Posterior cingulate gyrus (tissue), 11 donors: ENCODE measurements at regions not wholly inside any gene's neighbourhood (a gene's known extent, or its start where the extent isn't known, plus 50 kb on each side); places are given as distances from the start of the nearest gene placed in this dataset.
"Not testable (repeated sequence)": the region's sequence is repeated elsewhere in the genome, so short reads cannot be mapped to it uniquely, and the experiment has no call there.

Source experiments
- DNase-seq, 10 donors: peaks; one replicate each; pipeline versions ENCODE4 v3.0.0 to v3.0.0-alpha.2; 2020 to 2021; ENCODE audit warnings: mixed read lengths in 3 of 10
- intact Hi-C: fragments of 100-400 bp; cut with DNase I; formaldehyde crosslinking; loops from one replicate; pipeline ENCODE4 v1.15.1; 2023

DNA sequence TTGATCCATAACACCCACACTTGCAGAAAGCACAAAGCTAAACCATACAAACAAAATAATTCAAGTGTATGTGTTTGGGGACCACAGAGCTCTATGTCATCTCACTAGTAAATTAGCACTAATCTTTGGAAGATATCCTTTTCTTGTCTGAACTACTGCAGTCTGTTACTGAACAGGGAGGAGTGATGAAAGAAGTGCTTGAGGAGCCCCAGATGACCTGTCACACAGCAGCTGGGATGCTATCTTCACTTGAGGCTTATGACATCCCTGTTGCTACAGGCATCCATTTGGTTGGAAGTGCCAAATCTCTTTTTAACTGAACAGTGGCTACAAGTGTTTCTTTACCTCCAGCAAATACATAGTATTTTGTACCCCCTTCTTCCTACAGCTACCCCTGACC lies 386.3 kb upstream of the CHAC2 start:
- no peak for DNase-seq
- intact Hi-C loops: no loop called here

DNA sequence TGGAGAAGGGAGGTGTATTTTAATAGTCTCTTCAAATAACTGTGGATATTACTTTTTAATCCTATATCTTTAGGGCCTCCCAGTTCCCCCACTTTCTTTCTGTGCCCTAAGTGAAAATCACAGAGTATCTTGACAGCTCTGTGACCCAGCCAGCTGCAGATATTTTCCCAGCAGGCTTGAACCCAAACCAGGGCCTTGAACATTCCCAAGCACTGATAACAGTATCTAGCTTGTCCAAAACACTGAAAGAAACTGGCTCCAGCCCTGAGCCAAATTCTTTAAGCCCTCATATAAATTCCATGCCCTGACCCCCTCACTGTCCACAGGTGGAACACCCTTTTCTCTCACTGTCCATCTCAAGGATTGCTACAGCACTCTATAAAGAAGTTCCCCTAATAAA lies 388.1 kb upstream of the CHAC2 start:
- intact Hi-C loops: no loop called here
- no peak for DNase-seq

DNA sequence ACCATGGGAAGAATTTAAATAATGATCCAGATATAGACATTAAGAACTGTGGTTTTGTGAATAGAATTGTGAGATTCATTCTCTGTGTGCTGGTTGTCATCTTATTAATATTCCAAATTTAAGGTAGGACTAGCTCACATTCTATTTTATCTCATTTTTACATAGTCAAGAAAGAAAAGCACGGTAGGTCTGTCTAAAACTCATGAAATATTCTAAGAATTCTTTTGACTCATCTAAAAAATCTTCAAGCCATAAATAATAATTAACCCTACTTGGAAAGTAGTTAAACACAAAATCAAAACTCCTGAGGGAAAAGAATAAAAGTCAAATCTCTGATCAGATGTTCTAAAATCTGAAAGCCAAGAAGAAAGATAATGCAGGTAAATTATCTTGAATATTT lies 388.8 kb upstream of the CHAC2 start:
- no peak for DNase-seq
- intact Hi-C loops: no loop called here

DNA sequence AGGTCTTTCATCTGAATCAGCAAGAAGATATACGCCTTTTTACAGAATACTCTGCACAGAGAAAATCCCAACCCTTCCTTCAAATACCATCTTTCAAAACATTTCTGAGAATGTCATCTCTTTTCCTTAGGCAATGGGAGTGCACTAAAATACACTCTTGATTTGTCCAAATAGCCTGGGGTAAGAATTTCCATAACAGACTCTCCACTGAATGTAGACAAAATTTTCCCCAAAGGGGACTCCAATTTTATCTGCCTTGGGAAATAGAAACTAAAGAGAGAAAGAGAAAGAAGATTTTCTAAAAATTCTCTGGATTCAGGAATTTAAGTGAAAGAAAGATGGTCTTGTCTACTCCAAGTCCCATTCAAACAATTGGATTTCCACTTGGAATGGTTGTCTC lies 394.5 kb upstream of the CHAC2 start:
- intact Hi-C loops: no loop called here
- DNase-seq: no peak

DNA sequence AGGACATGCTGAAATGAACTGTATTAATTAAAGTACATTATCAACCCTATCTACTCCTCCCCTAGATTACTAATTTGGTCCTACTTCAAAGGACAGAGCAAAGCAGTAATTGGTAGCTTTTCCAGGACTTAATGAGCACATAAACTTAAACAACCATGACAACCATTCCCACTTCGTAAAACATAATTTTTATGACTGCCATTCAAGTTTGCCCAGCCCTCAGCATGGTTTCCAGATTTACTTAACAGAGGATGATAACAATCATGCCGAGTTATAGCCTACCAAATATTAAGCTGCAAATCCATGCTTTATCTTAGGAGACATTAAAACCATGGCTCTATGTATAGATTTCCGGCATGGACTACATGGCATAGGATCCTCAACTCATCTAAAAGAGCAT lies 401.1 kb upstream of the CHAC2 start:
- intact Hi-C loops: no loop called here
- DNase-seq: no peak

DNA sequence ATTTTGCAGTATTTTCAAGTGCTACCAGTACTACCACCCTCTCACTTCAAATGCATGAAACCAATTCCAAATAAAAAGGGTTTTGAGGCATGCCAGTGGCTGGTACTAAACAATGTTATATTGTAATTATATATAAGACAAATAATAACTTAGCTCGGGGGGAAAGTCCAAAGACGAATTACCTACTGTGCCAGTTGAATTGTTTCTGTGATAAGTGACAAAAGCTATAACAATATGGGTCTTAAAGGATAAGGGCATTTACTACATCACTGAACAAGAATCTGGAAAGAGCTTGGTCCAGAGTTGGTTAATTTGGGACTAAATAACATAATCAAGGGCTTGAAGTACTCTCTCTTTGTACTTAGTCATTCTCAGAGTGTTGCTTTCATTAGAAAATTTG lies 404.7 kb upstream of the CHAC2 start:
- DNase-seq: no peak
- intact Hi-C loops: no loop called here

DNA sequence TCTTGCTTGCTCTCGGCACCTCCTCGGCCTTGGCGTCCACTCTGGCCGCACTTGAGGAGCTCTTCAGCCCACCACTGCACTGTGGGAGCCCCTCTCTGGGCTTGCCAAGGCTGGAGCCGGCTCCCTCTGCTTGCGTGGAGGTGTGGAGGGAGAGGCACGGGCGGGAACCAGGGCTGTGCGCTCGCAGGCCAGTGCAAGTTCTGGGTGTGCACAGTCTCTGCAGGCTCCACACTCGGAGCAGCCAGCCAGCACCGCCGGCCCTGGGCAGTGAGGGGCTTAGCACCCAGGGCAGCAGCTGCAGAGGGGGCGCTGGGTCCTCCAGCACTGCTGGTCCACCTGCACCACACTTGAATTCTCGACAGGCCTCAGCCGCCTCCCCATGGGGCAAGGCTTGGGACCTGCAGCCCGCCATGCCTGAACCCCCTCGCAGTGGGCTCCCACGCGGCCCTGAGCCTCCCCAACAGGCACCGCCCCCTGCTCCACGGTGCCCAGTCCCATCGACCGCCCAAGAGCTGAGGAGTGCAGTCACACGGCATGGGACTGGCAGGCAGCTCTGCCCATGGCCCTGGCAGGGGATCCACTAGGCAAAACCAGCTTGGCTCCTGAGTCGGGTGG lies 411.2 kb upstream of the CHAC2 start:
- intact Hi-C loops: no loop called here
- DNase-seq: peak in 3 of 10 donors; percentile 53 to 76 (median 60)

DNA sequence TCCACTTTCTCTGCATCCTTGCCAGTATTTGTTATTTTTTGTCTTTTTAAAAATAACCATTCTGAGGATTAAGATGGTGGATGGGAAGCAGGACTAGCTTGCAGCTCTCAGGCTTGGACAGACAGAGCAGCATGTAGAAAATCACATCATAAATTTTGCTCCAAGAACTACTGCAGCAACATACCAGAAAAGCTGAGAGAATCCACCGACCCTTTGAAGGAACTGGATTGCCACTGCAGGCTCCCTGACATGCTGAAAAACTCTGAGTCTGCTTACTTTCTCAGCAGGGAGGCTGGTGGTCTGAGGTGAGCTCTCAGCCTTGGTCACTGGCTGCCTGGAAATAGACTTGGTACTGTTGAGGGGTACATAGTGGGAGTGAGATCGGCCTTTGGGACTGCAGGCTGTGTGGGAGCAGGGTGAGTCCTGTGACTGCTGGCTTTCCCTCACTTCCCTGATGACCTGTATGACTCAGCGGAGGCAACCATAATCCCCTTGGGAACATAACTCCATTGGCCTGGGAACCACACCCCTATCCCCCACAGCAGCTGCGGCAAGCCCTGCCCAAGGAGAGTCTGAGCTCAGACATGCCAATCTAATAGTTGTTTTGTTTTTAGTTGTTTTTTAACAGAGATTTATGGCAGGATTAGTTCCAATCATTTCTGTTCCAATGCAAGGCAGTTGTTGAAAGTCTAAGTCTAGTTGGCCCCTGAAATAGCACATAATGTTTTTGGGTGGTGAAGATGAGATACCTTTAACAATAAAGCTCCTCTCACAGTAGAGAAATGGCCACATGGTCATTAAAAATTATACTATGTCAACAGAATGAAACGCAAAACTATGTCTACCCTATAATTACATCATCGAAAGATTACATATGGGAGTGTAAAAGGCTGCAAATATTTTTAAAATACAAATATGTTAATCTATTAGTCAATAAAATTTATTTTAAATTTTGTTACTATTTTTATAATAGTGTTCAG lies 414.2 kb upstream of the CHAC2 start:
- peak in 2 of 10 donors; percentile 35 to 49 for DNase-seq
- intact Hi-C loops: no loop called here

DNA sequence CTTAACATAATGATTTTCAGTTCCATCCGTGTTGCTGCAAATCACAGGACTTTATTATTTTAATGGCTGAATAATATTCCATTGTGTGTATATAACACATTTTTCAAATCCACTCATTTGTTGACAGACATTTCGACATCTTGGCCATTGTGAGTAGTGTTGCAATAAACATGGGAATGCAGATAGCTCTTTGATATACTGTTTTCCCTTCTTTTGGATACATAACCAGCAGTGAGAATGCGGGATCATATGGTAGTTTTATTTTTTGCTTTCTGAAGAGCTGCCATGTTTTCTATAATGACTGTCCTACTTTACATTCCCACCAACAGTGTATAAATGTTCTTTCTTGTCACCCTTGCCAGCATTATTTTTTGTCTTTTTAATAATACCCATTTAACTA lies 420.3 kb upstream of the CHAC2 start:
- intact Hi-C loops: no loop called here
- DNase-seq: no peak

DNA sequence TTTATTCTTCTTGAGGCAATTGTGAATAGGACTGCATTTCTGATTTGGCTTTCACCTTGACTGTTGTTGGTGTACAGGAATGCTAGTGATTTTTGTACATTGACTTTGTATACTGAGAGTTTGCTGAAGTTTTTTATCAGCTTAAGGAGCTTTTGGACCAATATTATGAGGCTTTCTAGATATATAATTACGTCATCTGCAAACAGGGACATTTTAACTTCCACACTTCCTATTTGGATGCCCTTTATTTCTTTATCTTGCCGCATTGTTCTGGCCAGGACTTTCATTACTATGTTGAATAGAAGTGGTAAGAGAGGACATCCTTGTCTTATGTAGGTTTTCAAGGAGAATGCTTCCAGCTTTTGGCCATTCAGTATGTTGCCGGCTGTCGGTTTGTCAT lies 425.4 kb upstream of the CHAC2 start:
- intact Hi-C loops: no loop called here
- DNase-seq: no peak

DNA sequence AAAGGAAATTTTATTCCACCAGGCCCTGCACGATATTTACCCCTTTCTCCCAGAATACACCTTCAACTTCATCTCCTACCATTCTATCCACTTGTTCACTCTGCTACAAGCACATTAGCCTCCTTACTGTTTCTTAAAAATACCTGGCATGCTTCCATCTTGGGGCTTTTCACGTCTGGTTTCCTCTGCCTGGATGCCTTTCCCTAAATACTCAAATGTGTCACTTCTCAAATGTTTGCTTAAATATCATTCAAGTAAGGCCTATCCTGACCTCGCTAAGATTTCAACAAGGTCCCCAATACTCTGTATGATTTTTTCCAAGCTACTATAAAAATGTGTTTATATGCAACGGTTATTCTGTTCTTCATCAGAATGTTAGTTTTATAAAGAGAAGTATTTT lies 433.0 kb upstream of the CHAC2 start:
- no peak for DNase-seq

DNA sequence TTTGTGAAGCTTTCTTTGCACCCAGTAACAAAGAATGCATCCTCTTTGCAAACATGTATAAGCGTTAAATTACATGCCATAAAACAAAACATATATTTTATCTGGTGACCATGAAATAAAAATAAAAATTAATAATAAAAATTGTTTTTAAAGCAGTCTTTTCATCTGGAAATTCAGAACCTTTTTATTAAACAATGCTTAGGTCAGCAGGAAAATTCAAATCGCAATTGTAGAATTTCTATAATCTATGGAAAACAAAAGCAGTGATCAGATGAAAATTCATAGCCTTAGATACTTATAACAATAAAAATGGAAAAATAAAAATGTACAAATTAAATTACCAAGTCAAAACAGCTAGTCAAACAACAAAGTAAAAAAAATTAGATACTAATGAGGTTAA lies 435.9 kb upstream of the CHAC2 start:
- no peak for DNase-seq
- intact Hi-C loops: no loop called here

More for the DNA sequence above, 433.0 kb upstream of the CHAC2 start:
- intact Hi-C loops: no loop called here

DNA sequence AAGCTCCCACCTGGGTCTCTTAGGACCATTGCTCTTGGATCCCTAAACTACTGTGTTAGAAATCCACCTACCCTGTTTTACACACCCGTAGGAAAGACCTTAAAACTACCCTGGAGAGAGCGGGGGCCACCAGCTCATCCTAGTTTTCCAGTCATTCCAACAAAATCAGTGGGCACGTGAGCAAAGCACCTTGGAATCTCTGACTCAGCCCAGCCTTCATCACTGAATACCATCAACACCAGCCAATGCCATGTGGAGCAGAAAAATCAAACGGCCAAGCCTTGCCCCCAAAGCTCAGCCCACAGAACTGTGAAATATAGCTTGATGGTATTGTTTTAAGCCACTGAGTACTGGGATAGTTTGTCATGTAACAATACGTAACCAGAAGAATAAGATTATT lies 449.7 kb upstream of the CHAC2 start:
- DNase-seq: no peak

DNA sequence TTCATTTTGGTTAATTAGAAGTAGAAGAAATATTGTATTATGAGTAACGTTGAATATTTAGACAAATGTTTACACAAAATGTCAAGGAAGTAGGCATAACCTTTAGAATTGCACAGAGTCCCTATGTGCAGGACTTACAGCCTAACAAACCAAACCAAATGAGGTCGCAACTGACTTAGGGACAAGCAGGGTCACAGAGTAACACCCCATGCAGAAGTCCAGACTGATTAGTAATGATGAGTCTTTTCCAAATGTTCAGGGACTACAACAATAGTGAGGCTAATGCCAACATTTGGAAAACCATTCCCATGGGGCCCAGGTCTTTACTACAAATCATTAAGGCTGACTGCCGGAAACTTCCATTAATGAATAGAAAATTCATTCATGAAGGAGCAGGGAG lies 452.5 kb upstream of the CHAC2 start:
- intact Hi-C loops: no loop called here
- no peak for DNase-seq

More for the DNA sequence above, 449.7 kb upstream of the CHAC2 start:
- intact Hi-C loops: no loop called here

DNA sequence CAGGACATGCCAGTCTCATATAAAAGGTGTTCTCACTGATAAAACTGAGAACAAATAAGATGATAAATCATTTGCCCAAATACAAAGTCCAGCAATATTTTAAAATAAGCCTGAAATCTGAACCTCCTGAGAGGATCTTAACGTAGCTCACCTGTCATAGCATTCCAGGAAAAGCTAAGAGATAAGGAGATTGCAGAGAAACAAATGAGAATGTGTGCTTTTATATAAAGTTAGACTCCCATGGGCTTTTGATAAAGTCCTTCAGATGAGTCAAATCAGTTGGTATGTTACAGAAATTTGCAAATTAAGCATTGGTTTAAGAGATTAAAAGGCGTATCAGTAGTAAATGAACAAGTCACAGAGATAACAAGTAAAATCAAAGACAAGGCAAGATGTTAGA lies 452.9 kb upstream of the CHAC2 start:
- DNase-seq: no peak
- intact Hi-C loops: no loop called here

DNA sequence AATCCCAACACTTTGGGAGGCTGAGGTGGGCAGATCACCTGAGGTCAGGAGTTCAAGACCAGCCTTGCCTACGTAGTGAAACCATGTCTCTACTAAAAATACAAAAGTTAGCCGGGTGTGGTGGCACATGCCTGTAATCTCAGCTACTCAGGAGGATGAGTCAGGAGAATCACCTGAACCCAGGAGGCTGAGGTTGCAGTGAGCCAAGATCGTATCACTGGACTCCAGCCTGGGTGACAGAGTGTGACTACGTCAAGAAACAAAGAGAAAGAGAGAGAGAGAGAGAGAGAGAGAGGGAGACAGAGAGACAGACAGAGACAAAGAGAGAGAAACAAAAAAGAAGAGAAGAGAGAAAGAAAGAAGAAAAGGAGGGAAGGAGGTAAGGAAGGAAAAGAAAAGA lies 454.0 kb upstream of the CHAC2 start:
- intact Hi-C loops: not testable (repeated sequence)
- DNase-seq: peak in 1 of 10 donors; percentile 71

DNA sequence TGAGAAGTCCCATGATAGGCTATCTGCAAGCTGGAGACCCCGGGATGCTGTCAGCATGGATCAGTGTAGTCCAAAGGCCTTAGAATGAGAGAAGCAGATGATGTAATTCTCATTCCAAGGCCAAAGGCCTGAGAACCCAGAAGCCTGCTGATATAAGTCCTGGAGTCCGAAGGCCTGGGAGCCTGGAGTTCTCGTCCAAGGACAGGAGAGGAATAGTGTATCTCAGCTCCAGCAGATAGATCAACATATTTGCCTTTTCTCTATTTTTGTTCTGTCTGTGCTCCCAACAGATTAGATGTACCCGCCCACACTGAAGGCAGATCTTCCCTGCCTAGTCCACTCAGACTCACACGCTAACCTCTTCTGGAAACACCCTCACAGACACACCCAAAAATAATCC lies 454.9 kb upstream of the CHAC2 start:
- no peak for DNase-seq
- intact Hi-C loops: no loop called here

DNA sequence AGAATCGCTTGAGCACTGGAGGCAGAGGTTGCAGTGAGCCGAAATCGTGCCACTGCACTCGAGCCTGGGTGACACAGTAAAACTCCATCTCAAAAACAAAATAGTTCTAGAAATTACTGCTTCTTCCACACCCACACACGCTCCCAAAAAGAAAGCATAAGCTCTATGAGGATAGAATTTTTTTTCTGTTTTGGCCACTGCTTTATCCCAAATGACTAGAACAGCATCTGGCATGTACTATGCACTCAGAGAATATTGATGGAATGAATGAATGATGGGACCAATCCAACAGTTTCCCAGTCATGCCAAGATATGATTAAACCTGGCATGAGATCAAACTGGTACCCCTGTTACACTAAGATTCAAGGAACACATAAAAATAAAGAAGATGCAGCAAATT lies 455.4 kb upstream of the CHAC2 start:
- intact Hi-C loops: no loop called here
- DNase-seq: no peak

DNA sequence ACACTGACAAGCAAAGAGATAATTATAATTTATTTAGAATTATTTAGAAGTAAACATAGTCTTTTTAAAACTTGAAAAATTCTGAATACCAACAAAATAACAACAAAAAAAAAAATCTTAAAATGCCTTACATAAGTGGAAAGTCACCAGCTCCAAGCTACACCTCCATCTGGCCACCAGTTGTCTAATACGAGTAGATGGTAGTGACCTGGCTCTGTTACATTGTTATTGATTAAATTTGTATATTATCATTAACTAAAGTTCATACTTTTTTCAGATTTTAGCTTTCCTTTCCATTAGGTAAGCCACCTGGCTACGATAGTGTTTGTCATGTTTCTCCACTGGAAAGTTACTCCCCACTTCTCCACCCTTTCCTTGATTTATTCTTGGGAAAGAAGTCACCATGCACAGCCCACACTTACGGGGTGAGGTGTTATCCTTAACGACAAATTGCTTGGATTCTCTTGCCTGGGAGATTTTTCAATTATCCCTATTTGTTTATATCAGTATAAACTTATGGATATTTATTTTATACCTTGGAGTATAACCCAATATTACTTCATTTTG lies 464.5 kb upstream of the CHAC2 start:
- DNase-seq: no peak
- intact Hi-C loops: no loop called here

DNA sequence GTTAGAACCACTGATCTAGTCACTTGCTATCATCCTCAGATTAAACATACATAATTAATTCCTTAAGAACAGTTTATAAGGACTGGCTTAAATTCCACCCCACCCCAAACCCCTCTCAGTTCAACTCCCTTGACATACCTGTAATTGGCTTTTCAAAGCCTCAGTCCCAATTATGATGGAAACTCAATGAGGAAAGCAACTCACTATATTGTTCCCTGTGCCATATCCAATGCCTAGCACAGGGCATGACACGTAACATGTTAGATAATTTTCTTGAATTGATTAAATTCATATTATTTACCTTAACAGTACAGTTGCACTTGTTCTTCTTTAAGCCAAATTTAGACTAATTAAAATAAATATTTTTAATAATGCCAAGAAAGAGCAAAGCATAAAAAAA lies 465.1 kb upstream of the CHAC2 start:
- intact Hi-C loops: no loop called here
- DNase-seq: no peak

DNA sequence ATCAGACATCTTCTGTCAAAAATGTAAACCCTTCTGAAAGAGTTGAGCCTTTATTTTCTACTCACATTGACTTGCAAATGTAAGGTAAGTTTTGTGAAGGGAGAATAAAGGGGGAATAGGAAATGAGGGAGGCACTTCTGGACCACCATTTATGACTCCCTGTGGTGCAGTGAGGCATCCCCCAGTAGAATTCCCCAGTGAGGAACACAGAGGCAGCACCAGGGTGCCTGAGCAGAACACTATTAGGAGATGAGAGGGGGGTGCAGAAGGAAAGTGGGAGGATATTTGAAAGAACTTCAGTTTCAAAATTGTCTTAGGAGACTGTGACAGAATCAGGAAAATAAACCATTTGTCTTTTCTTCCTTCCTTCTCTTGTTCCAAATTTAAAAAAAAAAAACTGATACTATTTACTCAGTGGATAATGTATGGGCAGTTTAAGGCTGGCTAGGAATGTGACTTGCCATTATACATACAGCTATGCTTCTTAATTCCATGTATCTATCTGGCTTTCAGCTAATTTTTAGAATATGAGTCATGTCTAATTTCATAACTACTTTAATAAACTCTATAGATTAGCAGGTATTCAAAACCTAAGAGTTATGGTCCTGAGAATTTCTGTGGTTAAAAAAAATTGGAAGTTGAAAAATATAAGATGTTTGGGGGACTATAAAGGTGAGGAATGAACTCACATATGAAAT lies 478.1 kb upstream of the CHAC2 start:
- intact Hi-C loops: no loop called here
- DNase-seq: no peak
